HG03103 (cell line): ENCODE measurements at regions not wholly inside any gene's neighbourhood (a gene's known extent, or its start where the extent isn't known, plus 50 kb on each side); places are given as distances from the start of the nearest gene placed in this dataset.

Experiments
- ATAC-seq: cut with Tn5 transposase; IDR thresholded peaks from one replicate; pipeline ENCODE4 v1.9.1; 2021; ENCODE audit warnings: low read depth; ENCODE audit not compliant: unreplicated experiment

GRCh38 chr3:83882701-83883100, 1076.1 kb upstream of the CADM2 start:
- no peak for ATAC-seq

DNA sequence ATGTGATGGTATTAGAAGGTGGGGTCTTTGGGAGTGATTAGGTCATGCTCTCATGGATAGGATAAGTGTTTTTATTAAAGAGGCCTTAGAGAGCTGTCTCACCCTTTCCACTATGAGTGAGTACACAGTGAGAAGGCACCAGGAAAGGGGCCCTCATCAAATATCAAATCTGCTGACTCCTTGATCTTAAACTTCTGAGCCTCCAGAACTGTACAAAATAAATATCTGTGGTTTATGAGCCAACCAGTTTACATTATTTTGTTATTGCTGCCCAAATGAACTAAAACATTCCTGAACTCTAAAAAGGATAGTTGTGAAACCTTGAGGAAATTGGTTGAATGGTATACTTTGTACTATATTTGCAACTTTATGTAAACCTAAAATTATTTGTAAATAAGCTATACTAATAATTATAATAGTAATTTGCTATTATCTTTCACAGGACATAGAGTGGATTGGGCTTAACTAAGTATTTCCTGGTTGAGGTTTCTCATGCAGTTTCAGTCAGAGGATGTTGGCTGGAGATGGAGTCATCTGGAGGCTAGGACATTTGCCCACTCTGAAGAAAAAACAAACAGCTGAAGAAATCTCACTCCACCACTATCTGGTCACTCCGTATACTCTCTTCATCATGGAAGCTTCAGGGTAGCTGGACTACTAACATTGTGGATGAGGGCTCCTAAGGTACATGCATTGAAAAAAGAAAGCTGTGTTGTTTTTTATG, 1068.6 kb upstream of the CADM2 start:
- ATAC-seq: no peak

- ATAC-seq: no peak
Measured at GRCh38 chr3:83890763-83891135, 1068.0 kb upstream of the CADM2 start.

GRCh38 chr3:83894223-83894622, 1064.6 kb upstream of the CADM2 start:
- no peak for ATAC-seq

DNA sequence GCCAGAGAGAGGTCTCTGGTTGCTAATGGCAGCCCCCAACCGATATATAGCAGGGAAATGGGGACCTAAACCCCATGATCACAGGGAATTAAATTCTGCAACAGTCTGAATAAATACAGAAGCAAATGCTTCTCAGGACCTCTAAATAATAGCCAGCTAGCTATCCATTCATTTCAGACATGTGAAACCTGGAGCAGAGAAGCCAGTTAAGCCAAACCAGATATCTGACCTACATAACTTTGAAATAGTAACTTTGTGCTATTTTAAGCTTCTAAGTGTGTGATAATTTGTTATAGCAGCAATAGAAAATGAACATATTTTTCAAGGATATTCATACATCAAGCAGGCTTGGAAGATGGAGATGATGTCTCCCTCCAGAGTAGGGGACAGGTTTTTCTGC, 1062.9 kb upstream of the CADM2 start:
- no peak for ATAC-seq

GRCh38 chr3:83902787-83903533, 1055.8 kb upstream of the CADM2 start:
- ATAC-seq: no peak

GRCh38 chr3:83913381-83913780, 1045.4 kb upstream of the CADM2 start:
- ATAC-seq: no peak

DNA sequence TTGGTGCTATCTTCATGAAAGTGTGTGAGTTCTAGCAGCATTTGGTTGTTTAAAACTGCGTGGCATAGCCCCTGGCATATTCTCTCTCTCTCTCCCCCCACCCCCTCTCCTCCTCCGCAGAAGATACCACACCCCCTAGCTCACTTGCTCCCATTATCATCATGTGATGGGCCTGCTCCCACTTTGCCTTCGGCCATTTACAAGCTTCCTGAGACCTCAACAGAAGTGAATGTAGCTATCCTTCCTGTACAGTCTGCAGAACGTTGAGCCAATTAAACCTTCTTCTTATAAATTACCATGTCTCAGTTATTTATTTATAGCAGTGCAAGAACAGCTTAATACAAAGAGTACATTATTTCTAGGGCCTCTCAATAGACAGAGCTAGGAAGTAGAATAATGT, 1032.5 kb upstream of the CADM2 start:
- no peak for ATAC-seq

GRCh38 chr3:83928391-83928790, 1030.4 kb upstream of the CADM2 start:
- ATAC-seq: no peak

- ATAC-seq: no peak
Measured at GRCh38 chr3:83928903-83929302, 1029.9 kb upstream of the CADM2 start.

GRCh38 chr3:83934192-83935021, 1024.4 kb upstream of the CADM2 start:
- ATAC-seq: no peak

DNA sequence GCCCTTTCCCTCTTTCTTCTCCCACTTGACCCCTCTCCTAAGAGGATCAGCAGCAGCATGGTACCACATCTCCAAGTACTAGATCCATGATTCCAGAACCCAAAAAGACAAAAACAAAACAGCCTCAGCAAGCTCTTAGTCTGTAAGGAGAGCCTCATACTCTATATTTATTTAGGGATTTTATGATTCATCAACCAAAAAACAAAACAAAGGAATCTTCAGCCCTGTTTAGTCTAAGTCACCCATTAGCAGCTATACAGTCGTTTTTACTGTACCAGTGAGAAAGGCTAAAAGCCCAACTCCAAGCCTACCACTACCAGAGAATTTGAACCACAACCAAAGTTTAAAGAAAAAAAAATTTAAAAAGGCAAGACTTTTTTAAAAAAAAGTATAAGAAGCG, 1020.3 kb upstream of the CADM2 start:
- no peak for ATAC-seq

DNA sequence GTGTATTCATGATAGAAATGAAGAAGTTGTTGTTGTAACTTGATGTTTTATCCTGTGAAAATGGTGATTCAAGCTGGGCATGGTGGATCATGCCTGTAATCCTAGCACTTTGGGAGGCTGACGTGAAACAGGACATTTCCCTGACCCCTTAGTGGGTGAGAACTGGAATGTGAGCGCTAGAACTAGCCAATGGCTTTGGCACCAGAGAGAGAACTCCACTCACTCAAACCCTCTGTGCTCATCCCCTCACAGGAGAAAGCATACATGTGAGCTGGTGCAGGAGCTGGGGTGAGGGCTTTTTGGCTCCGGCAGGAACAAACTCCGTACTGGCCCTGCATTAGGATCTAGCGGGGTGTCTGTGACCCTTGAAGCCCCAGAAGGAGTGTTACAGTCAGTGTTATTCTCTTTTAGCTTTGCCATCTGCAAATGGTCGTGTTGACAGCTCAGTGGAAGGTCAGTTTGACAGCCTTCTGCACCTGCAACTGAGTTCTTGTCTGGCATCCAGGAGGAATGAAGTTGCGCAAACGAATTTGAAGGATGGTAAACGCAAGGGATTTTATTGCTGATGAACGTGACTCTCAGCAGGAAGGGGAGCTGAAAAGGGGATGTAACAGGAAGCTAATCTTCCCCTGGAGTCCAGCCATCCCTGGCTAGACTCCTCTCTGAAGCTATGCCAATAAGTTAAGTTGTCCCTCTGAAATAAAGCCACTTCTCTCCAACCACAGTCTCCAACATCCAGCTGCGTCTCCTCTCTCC, 1016.6 kb upstream of the CADM2 start:
- no peak for ATAC-seq

DNA sequence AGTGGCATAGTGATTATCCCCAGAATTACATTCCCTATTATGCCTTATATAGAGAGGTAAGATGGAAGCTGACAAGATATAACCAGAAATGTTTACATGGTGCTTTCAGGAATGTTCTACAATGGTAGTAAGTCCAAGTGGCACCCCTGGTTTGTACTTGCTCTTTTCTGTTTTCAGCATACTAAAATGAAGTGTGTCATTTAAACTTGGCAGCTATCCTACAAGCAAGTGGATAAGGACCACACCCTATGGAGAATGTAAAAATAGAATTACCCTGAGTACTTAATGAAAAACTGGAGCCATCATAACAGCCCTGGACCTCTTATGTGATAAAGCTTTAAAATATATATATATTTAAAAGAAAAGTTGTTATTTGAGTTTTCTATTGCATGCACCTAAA, 1012.7 kb upstream of the CADM2 start:
- no peak for ATAC-seq

DNA sequence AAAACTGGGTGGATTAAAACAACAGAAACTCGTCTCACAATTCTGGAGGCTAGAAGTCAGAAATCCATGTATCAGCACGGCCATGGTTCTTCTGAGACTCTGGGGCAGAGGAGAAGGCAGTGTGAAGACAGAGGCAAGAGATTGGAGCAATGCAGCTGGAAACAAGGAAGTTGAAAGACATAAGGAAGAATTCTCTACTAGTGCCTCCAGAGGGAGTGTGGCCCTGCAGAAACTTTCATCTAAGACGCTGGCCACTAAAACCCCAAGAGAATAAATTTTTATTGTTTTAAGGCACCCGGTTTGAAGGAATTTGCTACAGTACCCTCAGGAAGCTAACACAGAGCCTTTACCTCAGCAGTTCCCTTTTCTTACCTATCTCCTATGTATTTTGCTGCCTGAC, 1012.2 kb upstream of the CADM2 start:
- ATAC-seq: no peak

DNA sequence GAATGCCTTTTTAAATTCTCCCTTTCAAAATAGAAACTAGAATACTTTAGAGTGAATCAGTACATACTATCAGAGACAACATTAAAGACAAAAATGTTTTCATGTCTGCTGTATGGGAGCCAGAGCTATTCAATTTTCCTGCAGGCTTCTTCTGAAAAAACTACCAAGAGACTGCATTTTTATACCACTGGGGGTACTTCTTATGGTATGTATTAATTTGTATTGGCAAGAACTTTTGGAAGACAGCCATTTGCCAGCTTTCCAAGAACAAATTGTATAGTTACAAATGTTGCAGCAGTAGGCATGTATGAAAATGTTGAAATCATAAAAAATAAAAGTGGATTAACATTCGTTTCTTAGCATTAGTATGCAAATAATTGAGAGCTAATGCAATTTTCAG, 1010.0 kb upstream of the CADM2 start:
- ATAC-seq: no peak

- no peak for ATAC-seq
Measured at GRCh38 chr3:83953417-83954089, 1005.2 kb upstream of the CADM2 start.

DNA sequence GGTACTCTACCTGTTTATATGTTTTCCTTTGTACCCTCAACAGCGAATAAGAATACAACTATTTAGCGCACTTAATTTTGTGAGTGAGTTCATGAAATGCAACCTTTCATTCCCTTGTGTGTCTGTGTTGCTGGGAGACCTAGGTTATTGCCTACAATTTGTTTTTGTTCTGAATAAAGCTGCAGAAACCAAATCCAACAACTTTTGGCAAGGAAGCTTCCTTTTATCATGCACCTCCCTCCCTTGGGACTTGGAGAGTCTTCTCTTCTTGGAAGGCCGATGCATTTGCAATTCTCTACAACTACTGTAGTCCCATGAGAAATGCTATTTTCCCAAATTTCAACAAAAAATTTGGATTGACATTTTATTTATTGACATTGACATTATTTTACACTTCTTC, 1002.4 kb upstream of the CADM2 start:
- ATAC-seq: no peak

- no peak for ATAC-seq
Measured at GRCh38 chr3:83968356-83968755, 990.4 kb upstream of the CADM2 start.

- ATAC-seq: no peak
Measured at GRCh38 chr3:83971666-83972065, 987.1 kb upstream of the CADM2 start.
